ENCODE measurements at regions not wholly inside any gene's neighbourhood (a gene's known extent, or its start where the extent isn't known, plus 50 kb on each side); places are given as distances from the start of the nearest gene placed in this dataset.

GRCh38 chr6:4613795-4614194 is 162.4 kb upstream of the CDYL start:
- no peak for DNase-seq

- DNase-seq, result no peak
These were observed 162.8 kb upstream of the CDYL start for GRCh38 chr6:4613381-4613780.

- DNase-seq, result no peak
These were observed 163.5 kb upstream of the CDYL start for GRCh38 chr6:4612636-4613171.

GRCh38 chr6:4611429-4612129 is 164.6 kb upstream of the CDYL start:
- no peak for DNase-seq

GRCh38 chr6:4610256-4610655 is 165.9 kb upstream of the CDYL start:
- DNase-seq, result no peak

GRCh38 chr6:4608361-4609115 is 167.7 kb upstream of the CDYL start:
- DNase-seq, result no peak

- DNase-seq, result no peak
These were observed 168.4 kb upstream of the CDYL start for GRCh38 chr6:4607793-4608192.

GRCh38 chr6:4606821-4607704 is 169.1 kb upstream of the CDYL start:
- DNase-seq, result no peak

- no peak for DNase-seq
These were observed 170.2 kb upstream of the CDYL start for GRCh38 chr6:4606016-4606415.

- DNase-seq, result no peak
These were observed 172.3 kb upstream of the CDYL start for GRCh38 chr6:4603856-4604369.

GRCh38 chr6:4603291-4603690 is 172.9 kb upstream of the CDYL start:
- DNase-seq, result no peak

GRCh38 chr6:4599924-4600323 is 176.3 kb upstream of the CDYL start:
- DNase-seq, result no peak

GRCh38 chr6:4598384-4598995 is 177.7 kb upstream of the CDYL start:
- DNase-seq, result no peak

GRCh38 chr6:4593951-4594350 is 182.3 kb upstream of the CDYL start:
- no peak for DNase-seq

- DNase-seq, result no peak
These were observed 184.2 kb upstream of the CDYL start for GRCh38 chr6:4592026-4592425.

GRCh38 chr6:4591218-4591617 is 185.0 kb upstream of the CDYL start:
- no peak for DNase-seq

GRCh38 chr6:4589295-4589694 is 186.9 kb upstream of the CDYL start:
- DNase-seq, result no peak

- no peak for DNase-seq
These were observed 187.6 kb upstream of the CDYL start for GRCh38 chr6:4588581-4588980.

- DNase-seq, result no peak
These were observed 188.0 kb upstream of the CDYL start for GRCh38 chr6:4588163-4588562.

GRCh38 chr6:4587171-4587570 is 189.0 kb upstream of the CDYL start:
- DNase-seq, result no peak

GRCh38 chr6:4586469-4586859 is 189.7 kb upstream of the CDYL start:
- DNase-seq, result no peak

GRCh38 chr6:4585682-4586468 is 190.3 kb upstream of the CDYL start:
- DNase-seq, result no peak

Measured in GF-D8 (cell line).